Loucy (cell line): ENCODE measurements at regions not wholly inside any gene's neighbourhood (a gene's known extent, or its start where the extent isn't known, plus 50 kb on each side); places are given as distances from the start of the nearest gene placed in this dataset.

Source experiments
- H2AFZ ChIP-seq: fragments of 200-600 bp; sonication (generic); 2 replicates; pipeline ENCODE4 v1.6.0; 2016; ENCODE audit warnings: antibody characterized with exemption, mild to moderate bottlenecking, low read length, moderate library complexity
- H3F3A ChIP-seq: fragments of 200-600 bp; 2 replicates; pipeline ENCODE4 v1.6.0; 2016; ENCODE audit warnings: antibody characterized with exemption, low read depth, mild to moderate bottlenecking
- H3K27me3 ChIP-seq: fragments of 200-600 bp; sonication (generic); 2 replicates; pipeline ENCODE4 v1.6.1; 2014; ENCODE audit warnings: low read length, mild to moderate bottlenecking; ENCODE audit not compliant: insufficient read depth, poor library complexity, severe bottlenecking
- H3K36me3 ChIP-seq: fragments of 200-600 bp; sonication (generic); 2 replicates; pipeline ENCODE4 v1.6.1; 2016; ENCODE audit warnings: low read length; ENCODE audit not compliant: insufficient read depth
- H3K4me1 ChIP-seq: fragments of 200-600 bp; sonication (generic); 2 replicates; pipeline ENCODE4 v1.5.1; 2014; ENCODE audit warnings: low read length, mild to moderate bottlenecking; ENCODE audit not compliant: insufficient read depth, poor library complexity, severe bottlenecking
- H3K4me2 ChIP-seq: fragments of 200-600 bp; sonication (generic); 2 replicates; pipeline ENCODE4 v1.6.0; 2014; ENCODE audit warnings: antibody characterized with exemption, low read length, low read depth, mild to moderate bottlenecking; ENCODE audit not compliant: poor library complexity, severe bottlenecking
- H3K4me3 ChIP-seq: fragments of 200-600 bp; sonication (generic); 2 replicates; pipeline ENCODE4 v1.5.1; 2014; ENCODE audit warnings: low read length, mild to moderate bottlenecking, mixed read lengths; ENCODE audit not compliant: poor library complexity, severe bottlenecking
- H3K79me2 ChIP-seq: fragments of 200-600 bp; sonication (generic); 2 replicates; pipeline ENCODE4 v1.6.1; 2014; ENCODE audit warnings: low read length; ENCODE audit not compliant: insufficient read depth
- H3K9ac ChIP-seq: fragments of 200-600 bp; sonication (generic); 2 replicates; pipeline ENCODE4 v1.6.0; 2014; ENCODE audit warnings: mild to moderate bottlenecking, low read depth, low read length, moderate library complexity; ENCODE audit not compliant: poor library complexity, severe bottlenecking
- H3K9me2 ChIP-seq: fragments of 200-600 bp; sonication (generic); replicated peaks from 2 replicates; pipeline ENCODE4 v1.6.1; 2016; ENCODE audit warnings: low read depth, low read length, mixed read lengths
- H3K9me3 ChIP-seq: fragments of 200-600 bp; sonication (generic); 2 replicates; pipeline ENCODE4 v1.6.1; 2014; ENCODE audit warnings: mild to moderate bottlenecking, antibody characterized with exemption, low read length, low read depth; ENCODE audit not compliant: insufficient read depth
- H4K20me1 ChIP-seq: fragments of 200-600 bp; sonication (generic); 2 replicates; pipeline ENCODE4 v1.6.0; 2014; ENCODE audit warnings: antibody characterized with exemption, low read length, mild to moderate bottlenecking; ENCODE audit not compliant: insufficient read depth, poor library complexity, severe bottlenecking
- EZH2phosphoT487 ChIP-seq: fragments of 200-600 bp; IDR thresholded peaks from 2 replicates; pipeline ENCODE4 v1.6.1; 2018; ENCODE audit warnings: antibody characterized with exemption, mild to moderate bottlenecking, moderate library complexity, borderline replicate concordance
- TF ChIP-seq, protein P1 (sequence below): fragments of 200-600 bp; sonication (generic); conservative IDR thresholded peaks from 2 replicates; pipeline ENCODE4 v1.5.1; 2014; ENCODE audit warnings: mild to moderate bottlenecking, antibody characterized with exemption, low read length

DNA sequence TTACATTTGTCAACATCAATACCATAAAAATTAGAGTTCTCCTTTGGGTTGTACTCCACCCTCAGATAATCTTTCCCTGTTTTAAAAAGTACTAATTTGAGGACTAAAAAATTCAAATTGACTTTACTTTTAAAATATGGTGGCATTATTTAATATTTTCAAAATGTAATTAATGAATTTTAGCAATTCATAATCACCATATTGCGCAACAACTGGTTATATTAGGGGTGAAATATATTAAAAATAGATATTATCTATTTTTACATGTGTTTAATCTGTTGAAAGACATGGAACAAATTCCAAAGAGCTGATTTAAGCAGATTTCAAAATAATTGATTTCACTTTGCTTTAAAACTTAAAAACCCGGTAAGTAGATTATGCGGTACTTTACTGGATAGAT, 236.6 kb upstream of the NOL4 start:
- Histone ChIP-seq H3K9me2 (no peaks in the 10 kb centered on the region), H3K9me3 (no peaks in the 10 kb centered on the region), H3K36me3 (no peaks in the 10 kb centered on the region), H3F3A (no peaks in the 10 kb centered on the region), H3K27me3 (no peaks in the 10 kb centered on the region), H3K4me2 (no peak overlapping the region), H2AFZ (no peak overlapping the region), H3K4me3 (no peak overlapping the region), H3K79me2 (no peaks in the 10 kb centered on the region), H3K4me1 (no peaks in the 10 kb centered on the region), H3K9ac (no peak overlapping the region), H4K20me1 (no peaks in the 10 kb centered on the region)
- no peak for TF ChIP-seq EZH2phosphoT487
- TF ChIP-seq, protein P1, sequence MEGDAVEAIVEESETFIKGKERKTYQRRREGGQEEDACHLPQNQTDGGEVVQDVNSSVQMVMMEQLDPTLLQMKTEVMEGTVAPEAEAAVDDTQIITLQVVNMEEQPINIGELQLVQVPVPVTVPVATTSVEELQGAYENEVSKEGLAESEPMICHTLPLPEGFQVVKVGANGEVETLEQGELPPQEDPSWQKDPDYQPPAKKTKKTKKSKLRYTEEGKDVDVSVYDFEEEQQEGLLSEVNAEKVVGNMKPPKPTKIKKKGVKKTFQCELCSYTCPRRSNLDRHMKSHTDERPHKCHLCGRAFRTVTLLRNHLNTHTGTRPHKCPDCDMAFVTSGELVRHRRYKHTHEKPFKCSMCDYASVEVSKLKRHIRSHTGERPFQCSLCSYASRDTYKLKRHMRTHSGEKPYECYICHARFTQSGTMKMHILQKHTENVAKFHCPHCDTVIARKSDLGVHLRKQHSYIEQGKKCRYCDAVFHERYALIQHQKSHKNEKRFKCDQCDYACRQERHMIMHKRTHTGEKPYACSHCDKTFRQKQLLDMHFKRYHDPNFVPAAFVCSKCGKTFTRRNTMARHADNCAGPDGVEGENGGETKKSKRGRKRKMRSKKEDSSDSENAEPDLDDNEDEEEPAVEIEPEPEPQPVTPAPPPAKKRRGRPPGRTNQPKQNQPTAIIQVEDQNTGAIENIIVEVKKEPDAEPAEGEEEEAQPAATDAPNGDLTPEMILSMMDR: no peak

DNA sequence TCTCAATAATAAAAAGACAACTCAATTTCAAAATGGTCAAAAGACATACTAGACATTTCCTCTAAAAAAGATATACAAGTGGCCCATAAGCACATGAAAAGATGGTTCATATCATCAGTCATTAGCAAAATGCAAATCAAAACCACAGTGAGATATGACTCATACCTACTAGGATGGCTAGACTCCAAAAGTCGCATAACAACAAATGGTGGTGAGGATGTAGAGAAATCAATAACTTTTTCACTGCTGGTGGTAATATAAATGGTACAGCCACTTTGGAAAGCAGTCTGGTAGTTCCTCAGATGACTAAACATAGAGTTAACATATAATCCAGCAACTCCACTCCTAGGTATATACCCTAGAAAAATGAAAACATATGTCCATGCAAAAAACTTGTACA, 242.3 kb upstream of the NOL4 start:
- no peak for TF ChIP-seq EZH2phosphoT487
- TF ChIP-seq, protein P1: no peak
- Histone ChIP-seq H3K9ac (no peak overlapping the region), H4K20me1 (no peaks in the 10 kb centered on the region), H3K4me1 (no peaks in the 10 kb centered on the region), H3K9me3 (no peaks in the 10 kb centered on the region), H3K4me2 (no peak overlapping the region), H3K27me3 (no peaks in the 10 kb centered on the region), H3K9me2 (no peaks in the 10 kb centered on the region), H3K36me3 (no peaks in the 10 kb centered on the region), H3F3A (no peaks in the 10 kb centered on the region), H3K4me3 (no peak overlapping the region), H3K79me2 (no peaks in the 10 kb centered on the region), H2AFZ (no peak overlapping the region)

DNA sequence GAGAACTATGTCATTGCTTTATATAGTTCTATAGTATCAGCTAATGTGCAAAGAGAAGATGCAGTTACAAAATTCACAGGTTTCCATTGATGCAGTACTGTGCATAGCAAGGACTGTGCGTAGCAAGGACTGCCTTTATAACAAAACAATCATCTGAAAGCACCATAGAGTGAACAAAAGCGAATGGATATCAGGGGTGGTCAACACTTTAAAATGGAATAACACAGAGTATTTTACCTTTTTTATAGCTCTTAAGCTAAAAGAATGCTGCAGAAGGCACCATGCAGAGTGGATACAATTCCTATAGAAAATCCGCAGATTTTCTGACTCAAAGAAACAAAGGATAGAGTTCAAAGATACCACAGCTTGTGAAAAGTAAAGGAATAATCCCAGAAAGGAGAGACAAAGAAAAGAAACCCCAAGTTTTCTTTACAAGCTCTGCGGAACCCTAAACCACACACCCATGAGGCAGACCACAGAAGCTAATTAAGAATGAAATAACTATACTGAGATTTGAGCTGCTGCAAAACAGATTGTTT, 229.9 kb upstream of the DTNA start:
- Histone ChIP-seq H2AFZ (no peak overlapping the region), H3F3A (no peaks in the 10 kb centered on the region), H3K9me2 (no peaks in the 10 kb centered on the region), H3K4me3 (no peak overlapping the region), H3K27me3 (no peaks in the 10 kb centered on the region), H3K9ac (no peak overlapping the region), H4K20me1 (no peaks in the 10 kb centered on the region), H3K36me3 (no peaks in the 10 kb centered on the region), H3K4me2 (no peak overlapping the region), H3K9me3 (no peaks in the 10 kb centered on the region), H3K79me2 (no peaks in the 10 kb centered on the region), H3K4me1 (no peaks in the 10 kb centered on the region)
- TF ChIP-seq EZH2phosphoT487: no peak
- TF ChIP-seq, protein P1: no peak
